ENCODE measurements at regions not wholly inside any gene's neighbourhood (a gene's known extent, or its start where the extent isn't known, plus 50 kb on each side); places are given as distances from the start of the nearest gene placed in this dataset.

- TF ChIP-seq ZNF148 (tag by site-specific recombination; IDR thresholded peaks at IDR 0.05; ENCODE audit: borderline replicate concordance): no peak
- no peak for TF ChIP-seq ZNF514 (tag by site-specific recombination; IDR thresholded peaks at IDR 0.05)
- no peak for TF ChIP-seq ZNF747 (tag by site-specific recombination; IDR thresholded peaks at IDR 0.05)
- no peak for TF ChIP-seq ZNF626 (tag by site-specific recombination; IDR thresholded peaks at IDR 0.05)
These were observed 134.3 kb upstream of the MAN1A1 start (continued) for GRCh38 chr6:119483908-119484307.

GRCh38 chr6:119482850-119483285, 133.3 kb upstream of the MAN1A1 start:
- Histone ChIP-seq H3K27ac (ENCODE audit: extremely low read depth, low read depth, low read length) (no peak overlapping the region), H3K9me3 (ENCODE audit: control insufficient read depth, insufficient read depth, low read depth, low read length) (no peaks in the 10 kb centered on the region), H3K4me3 (ENCODE audit: low read depth, low read length) (no peak overlapping the region), H3K4me1 (ENCODE audit: control insufficient read depth, insufficient read depth, low read length) (0 out of 2 replicates have a peak, but pooled peaks cover 2% of the 10 kb centered on the region), H3K36me3 (ENCODE audit: control insufficient read depth in 2 of 2, insufficient read depth in 1 of 2, low read length in 2 of 2) (no peaks in the 10 kb centered on the region)
- POLR2A ChIA-PET: no interaction called here
- CTCF ChIA-PET: no interaction called here
- TF ChIP-seq ZNF549 (tag by site-specific recombination; IDR thresholded peaks at IDR 0.05) (peak; percentile 35; the same call in 1 of the 2 replicates), ZFP37 (tag by site-specific recombination; IDR thresholded peaks at IDR 0.05) (no peak), ZNF350 (tag by site-specific recombination; IDR thresholded peaks at IDR 0.05) (peak; percentile 52; the same call in 1 of the 2 replicates)

GRCh38 chr6:119481976-119482375, 132.4 kb upstream of the MAN1A1 start:
- POLR2A ChIA-PET: no interaction called here
- Histone ChIP-seq H3K27ac (ENCODE audit: extremely low read depth, low read depth, low read length) (no peak overlapping the region), H3K4me3 (ENCODE audit: low read depth, low read length) (no peak overlapping the region), H3K9me3 (ENCODE audit: control insufficient read depth, insufficient read depth, low read depth, low read length) (no peaks in the 10 kb centered on the region), H3K4me1 (ENCODE audit: control insufficient read depth, insufficient read depth, low read length) (0 out of 2 replicates have a peak, but pooled peaks cover 2% of the 10 kb centered on the region), H3K36me3 (ENCODE audit: control insufficient read depth in 2 of 2, insufficient read depth in 1 of 2, low read length in 2 of 2) (no peaks in the 10 kb centered on the region)
- TF ChIP-seq ZBTB1 (tag by site-specific recombination; IDR thresholded peaks at IDR 0.05): no peak
- TF ChIP-seq CTCF (tag by site-specific recombination; IDR thresholded peaks at IDR 0.05): no peak
- TF ChIP-seq ZNF645 (tag by site-specific recombination; IDR thresholded peaks at IDR 0.05): no peak
- no peak for TF ChIP-seq ZXDB (tag by site-specific recombination; IDR thresholded peaks at IDR 0.05)
- TF ChIP-seq ZNF558 (tag by site-specific recombination; IDR thresholded peaks at IDR 0.05): no peak
- TF ChIP-seq ZNF302 (tag by site-specific recombination; IDR thresholded peaks at IDR 0.05; ENCODE audit: low read depth): no peak
- TF ChIP-seq HOXA7 (CRISPR knock-in tag; IDR thresholded peaks at IDR 0.05; ENCODE audit: borderline replicate concordance): no peak
- TF ChIP-seq ZNF510 (tag by site-specific recombination; IDR thresholded peaks at IDR 0.05; ENCODE audit: insufficient replicate concordance): no peak
- TF ChIP-seq ZNF138 (tag by site-specific recombination; IDR thresholded peaks at IDR 0.05; ENCODE audit: borderline replicate concordance): no peak
- no peak for TF ChIP-seq ZNF677 (tag by site-specific recombination; IDR thresholded peaks at IDR 0.05)
- TF ChIP-seq INSM2 (tag by site-specific recombination; IDR thresholded peaks at IDR 0.05): no peak
- CTCF ChIA-PET: no interaction called here

All from HEK293 (cell line).